ENCODE measurements at regions not wholly inside any gene's neighbourhood (a gene's known extent, or its start where the extent isn't known, plus 50 kb on each side); places are given as distances from the start of the nearest gene placed in this dataset.
"Not testable (repeated sequence)": the region's sequence is repeated elsewhere in the genome, so short reads cannot be mapped to it uniquely, and the experiment has no call there.

DNA sequence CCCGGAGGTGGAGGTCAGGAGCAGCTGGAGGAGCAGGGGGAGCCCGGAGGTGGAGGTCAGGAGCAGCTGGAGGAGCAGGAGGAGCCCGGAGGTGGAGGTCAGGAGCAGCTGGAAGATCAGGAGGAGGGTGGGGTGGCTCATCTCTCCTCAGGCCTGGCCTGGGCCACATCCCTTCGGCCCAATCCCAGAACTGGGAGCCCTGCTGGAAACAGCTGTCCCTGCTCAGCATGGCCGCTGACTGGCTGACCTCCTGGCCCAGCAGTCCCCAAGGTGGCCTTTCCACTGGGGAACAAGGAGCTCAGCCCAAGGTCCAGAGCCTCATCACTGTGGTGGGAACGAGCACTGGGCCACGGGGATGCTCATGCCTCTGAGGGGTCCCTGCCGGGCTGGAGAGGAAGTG lies 66.6 kb upstream of the LAPTM4A start:
- no peaks in the 10 kb centered on the region for H3K36me3 ChIP-seq (ENCODE audit: control insufficient read depth, insufficient read depth, low read length)
- no peaks in the 10 kb centered on the region for H3K9me3 ChIP-seq (ENCODE audit: control insufficient read depth, insufficient read depth, low read depth, low read length)
- no peak overlapping the region for H3K27ac ChIP-seq (ENCODE audit: low read depth, low read length)
- H3K9ac ChIP-seq (ENCODE audit: low read length) = no peak overlapping the region
- no peaks in the 10 kb centered on the region for H3K27me3 ChIP-seq (ENCODE audit: control insufficient read depth, insufficient read depth, low read length)
- H3K4me1 ChIP-seq (ENCODE audit: control insufficient read depth, insufficient read depth, low read length) = peaks cover 4% of the 10 kb centered on the region; the same call in 1 of the 2 replicates
- H3K4me3 ChIP-seq (ENCODE audit: low read depth, low read length) = no peak overlapping the region

DNA sequence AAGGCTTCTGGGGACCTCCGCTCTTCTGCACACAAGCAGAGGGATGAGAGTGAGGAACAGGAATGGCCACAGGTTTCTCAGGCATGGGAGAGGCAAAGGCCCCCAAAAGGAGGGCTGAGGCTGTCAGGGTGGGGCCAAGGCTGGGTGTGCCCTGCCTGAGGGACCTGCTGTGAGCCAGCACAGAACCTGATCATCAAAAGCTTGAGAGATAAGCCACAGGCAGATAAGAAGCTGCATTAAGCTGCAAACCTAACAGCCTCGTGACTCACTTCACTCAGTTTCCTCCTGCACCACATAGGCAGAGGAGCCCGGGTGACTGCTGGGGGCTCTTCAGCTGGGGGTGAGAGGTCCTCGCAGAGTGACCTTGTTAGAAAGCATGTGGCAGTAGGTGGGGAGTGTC lies 64.5 kb upstream of the LAPTM4A start:
- Histone ChIP-seq H3K9ac (ENCODE audit: low read length) (no peak overlapping the region), H3K36me3 (ENCODE audit: control insufficient read depth, insufficient read depth, low read length) (no peaks in the 10 kb centered on the region), H3K27ac (ENCODE audit: low read depth, low read length) (no peak overlapping the region)

GRCh38 chr2:20115374-20115773 lies 63.9 kb upstream of the LAPTM4A start:
- Histone ChIP-seq H3K9me3 (ENCODE audit: control insufficient read depth, insufficient read depth, low read depth, low read length) (no peaks in the 10 kb centered on the region), H3K4me1 (ENCODE audit: control insufficient read depth, insufficient read depth, low read length) (peaks cover 4% of the 10 kb centered on the region; the same call in 1 of the 2 replicates), H3K4me3 (ENCODE audit: low read depth, low read length) (no peak overlapping the region), H3K36me3 (ENCODE audit: control insufficient read depth, insufficient read depth, low read length) (no peaks in the 10 kb centered on the region), H3K27ac (ENCODE audit: low read depth, low read length) (no peak overlapping the region), H3K9ac (ENCODE audit: low read length) (no peak overlapping the region), H3K27me3 (ENCODE audit: control insufficient read depth, insufficient read depth, low read length) (no peaks in the 10 kb centered on the region)

More for the DNA sequence above, 64.5 kb upstream of the LAPTM4A start:
- peaks cover 4% of the 10 kb centered on the region; the same call in 1 of the 2 replicates for H3K4me1 ChIP-seq (ENCODE audit: control insufficient read depth, insufficient read depth, low read length)
- no peaks in the 10 kb centered on the region for H3K9me3 ChIP-seq (ENCODE audit: control insufficient read depth, insufficient read depth, low read depth, low read length)
- no peak overlapping the region for H3K4me3 ChIP-seq (ENCODE audit: low read depth, low read length)
- H3K27me3 ChIP-seq (ENCODE audit: control insufficient read depth, insufficient read depth, low read length) = no peaks in the 10 kb centered on the region

GRCh38 chr2:20113986-20114938 lies 62.8 kb upstream of the LAPTM4A start:
- Histone ChIP-seq H3K4me3 (ENCODE audit: low read depth, low read length) (no peak overlapping the region), H3K36me3 (ENCODE audit: control insufficient read depth, insufficient read depth, low read length) (no peaks in the 10 kb centered on the region), H3K27ac (ENCODE audit: low read depth, low read length) (no peak overlapping the region), H3K4me1 (ENCODE audit: control insufficient read depth, insufficient read depth, low read length) (peaks cover 4% of the 10 kb centered on the region; the same call in 1 of the 2 replicates), H3K27me3 (ENCODE audit: control insufficient read depth, insufficient read depth, low read length) (no peaks in the 10 kb centered on the region), H3K9me3 (ENCODE audit: control insufficient read depth, insufficient read depth, low read depth, low read length) (no peaks in the 10 kb centered on the region), H3K9ac (ENCODE audit: low read length) (no peak overlapping the region)

DNA sequence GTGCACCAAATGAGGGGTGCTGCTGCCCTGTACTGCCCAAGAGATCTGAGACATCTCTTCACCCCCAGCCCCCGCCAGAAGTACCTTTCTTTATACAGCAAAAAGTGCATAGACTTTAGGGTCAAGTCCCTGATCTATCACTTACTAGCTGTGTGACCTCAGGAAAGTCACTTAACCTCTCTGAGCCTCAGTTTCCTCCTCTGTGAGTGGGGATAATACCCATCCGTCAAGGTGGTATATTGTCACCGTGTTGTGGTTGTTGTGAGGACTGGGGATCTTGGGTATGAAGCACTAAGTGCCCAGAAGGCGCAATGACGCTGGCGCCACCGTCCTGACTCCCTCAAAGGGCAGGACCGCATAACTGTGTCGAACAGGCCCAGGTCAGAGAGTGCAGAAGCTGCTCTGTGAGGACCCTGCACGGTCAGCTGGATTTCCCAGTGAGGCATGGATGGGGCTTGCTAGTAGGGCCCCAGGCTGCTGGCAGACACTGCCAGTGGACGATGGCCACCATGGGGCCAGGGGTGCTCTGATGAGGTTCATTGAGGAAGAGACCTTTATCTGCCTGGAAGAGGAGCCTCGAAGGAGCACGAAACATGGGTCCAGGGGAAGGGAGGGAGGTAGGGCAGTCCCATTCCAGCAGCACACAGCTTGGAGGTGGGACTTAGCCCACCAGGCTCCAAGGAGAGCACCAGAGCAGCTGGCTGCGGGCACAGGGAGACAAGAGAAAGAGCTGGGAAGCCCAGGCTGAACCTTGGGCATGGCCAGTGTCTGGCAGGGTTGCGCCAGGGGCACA lies 61.8 kb upstream of the LAPTM4A start:
- Histone ChIP-seq H3K27me3 (ENCODE audit: control insufficient read depth, insufficient read depth, low read length) (no peaks in the 10 kb centered on the region), H3K4me3 (ENCODE audit: low read depth, low read length) (no peak overlapping the region), H3K9me3 (ENCODE audit: control insufficient read depth, insufficient read depth, low read depth, low read length) (no peaks in the 10 kb centered on the region), H3K4me1 (ENCODE audit: control insufficient read depth, insufficient read depth, low read length) (peaks cover 4% of the 10 kb centered on the region; the same call in 1 of the 2 replicates), H3K36me3 (ENCODE audit: control insufficient read depth, insufficient read depth, low read length) (no peaks in the 10 kb centered on the region), H3K9ac (ENCODE audit: low read length) (no peak overlapping the region), H3K27ac (ENCODE audit: low read depth, low read length) (no peak overlapping the region)

GRCh38 chr2:20112361-20112760 lies 60.9 kb upstream of the LAPTM4A start:
- H3K27ac ChIP-seq (ENCODE audit: low read depth, low read length); H3K9me3 ChIP-seq (ENCODE audit: control insufficient read depth, insufficient read depth, low read depth, low read length); H3K27me3 ChIP-seq (ENCODE audit: control insufficient read depth, insufficient read depth, low read length); H3K9ac ChIP-seq (ENCODE audit: low read length); H3K4me3 ChIP-seq (ENCODE audit: low read depth, low read length); H3K36me3 ChIP-seq (ENCODE audit: control insufficient read depth, insufficient read depth, low read length); H3K4me1 ChIP-seq (ENCODE audit: control insufficient read depth, insufficient read depth, low read length): not testable (repeated sequence)

DNA sequence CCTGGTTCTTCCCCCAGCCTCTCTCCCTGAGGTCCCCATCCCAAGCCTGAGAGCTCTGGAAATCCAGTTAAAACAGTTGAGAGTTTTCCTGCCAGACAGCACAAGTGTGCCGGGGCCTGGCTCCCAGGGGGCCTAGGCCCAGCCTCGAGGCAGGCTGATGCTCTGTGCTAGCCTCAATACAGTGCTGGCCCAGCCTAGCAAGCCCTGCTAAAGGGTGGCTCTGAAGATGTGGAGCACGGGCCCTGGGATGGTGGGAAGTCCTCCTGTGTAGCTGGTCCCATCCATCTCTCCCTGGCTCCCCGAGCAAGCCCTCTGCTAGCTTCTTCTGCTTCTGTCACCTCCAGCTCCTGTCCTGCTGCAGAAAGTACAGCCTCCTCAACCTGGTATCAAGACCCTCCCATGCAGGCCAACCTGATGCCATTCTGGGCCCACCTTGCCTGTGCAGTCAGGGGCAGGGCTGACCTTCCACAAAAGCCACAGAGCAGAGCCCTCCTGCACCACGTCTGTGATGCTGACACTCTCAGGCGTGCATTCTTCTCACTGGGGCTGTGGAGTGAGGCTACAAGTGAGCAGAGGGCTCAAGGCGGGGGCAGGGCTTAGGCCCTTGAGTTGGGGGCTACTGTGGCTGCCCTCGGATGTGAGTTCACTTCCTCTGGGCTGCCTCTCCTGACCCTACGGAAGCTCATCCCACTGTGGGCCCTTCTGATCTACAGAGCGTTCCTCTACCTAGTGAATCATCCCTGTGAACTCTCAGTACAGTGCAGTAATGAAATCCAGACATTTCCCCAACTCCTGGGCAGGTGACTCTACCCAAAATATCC lies 60.1 kb upstream of the LAPTM4A start:
- H3K4me1 ChIP-seq (ENCODE audit: control insufficient read depth, insufficient read depth, low read length) = peaks cover 6% of the 10 kb centered on the region; the same call in 1 of the 2 replicates
- no peak overlapping the region for H3K27ac ChIP-seq (ENCODE audit: low read depth, low read length)

GRCh38 chr2:20110876-20111275 lies 59.4 kb upstream of the LAPTM4A start:
- H3K36me3 ChIP-seq (ENCODE audit: control insufficient read depth, insufficient read depth, low read length) = no peaks in the 10 kb centered on the region
- H3K9ac ChIP-seq (ENCODE audit: low read length) = no peak overlapping the region
- H3K4me1 ChIP-seq (ENCODE audit: control insufficient read depth, insufficient read depth, low read length) = peaks cover 6% of the 10 kb centered on the region; the same call in 1 of the 2 replicates

More for the DNA sequence above, 60.1 kb upstream of the LAPTM4A start:
- Histone ChIP-seq H3K27me3 (ENCODE audit: control insufficient read depth, insufficient read depth, low read length) (peaks cover 7% of the 10 kb centered on the region), H3K36me3 (ENCODE audit: control insufficient read depth, insufficient read depth, low read length) (no peaks in the 10 kb centered on the region), H3K9me3 (ENCODE audit: control insufficient read depth, insufficient read depth, low read depth, low read length) (no peaks in the 10 kb centered on the region), H3K4me3 (ENCODE audit: low read depth, low read length) (no peak overlapping the region), H3K9ac (ENCODE audit: low read length) (no peak overlapping the region)

GRCh38 chr2:20110383-20110782 lies 59.0 kb upstream of the LAPTM4A start:
- no peak overlapping the region for H3K4me3 ChIP-seq (ENCODE audit: low read depth, low read length)
- peaks cover 7% of the 10 kb centered on the region for H3K9me3 ChIP-seq (ENCODE audit: control insufficient read depth, insufficient read depth, low read depth, low read length)
- H3K9ac ChIP-seq (ENCODE audit: low read length) = no peak overlapping the region
- no peak overlapping the region for H3K27ac ChIP-seq (ENCODE audit: low read depth, low read length)
- peaks cover 2% of the 10 kb centered on the region; the same call in 1 of the 2 replicates for H3K4me1 ChIP-seq (ENCODE audit: control insufficient read depth, insufficient read depth, low read length)
- peaks cover 9% of the 10 kb centered on the region for H3K27me3 ChIP-seq (ENCODE audit: control insufficient read depth, insufficient read depth, low read length)
- no peaks in the 10 kb centered on the region for H3K36me3 ChIP-seq (ENCODE audit: control insufficient read depth, insufficient read depth, low read length)

More at GRCh38 chr2:20110876-20111275, 59.4 kb upstream of the LAPTM4A start:
- H3K27ac ChIP-seq (ENCODE audit: low read depth, low read length) = no peak overlapping the region
- peaks cover 9% of the 10 kb centered on the region for H3K27me3 ChIP-seq (ENCODE audit: control insufficient read depth, insufficient read depth, low read length)
- H3K9me3 ChIP-seq (ENCODE audit: control insufficient read depth, insufficient read depth, low read depth, low read length) = peaks cover 3% of the 10 kb centered on the region
- H3K4me3 ChIP-seq (ENCODE audit: low read depth, low read length) = no peak overlapping the region

DNA sequence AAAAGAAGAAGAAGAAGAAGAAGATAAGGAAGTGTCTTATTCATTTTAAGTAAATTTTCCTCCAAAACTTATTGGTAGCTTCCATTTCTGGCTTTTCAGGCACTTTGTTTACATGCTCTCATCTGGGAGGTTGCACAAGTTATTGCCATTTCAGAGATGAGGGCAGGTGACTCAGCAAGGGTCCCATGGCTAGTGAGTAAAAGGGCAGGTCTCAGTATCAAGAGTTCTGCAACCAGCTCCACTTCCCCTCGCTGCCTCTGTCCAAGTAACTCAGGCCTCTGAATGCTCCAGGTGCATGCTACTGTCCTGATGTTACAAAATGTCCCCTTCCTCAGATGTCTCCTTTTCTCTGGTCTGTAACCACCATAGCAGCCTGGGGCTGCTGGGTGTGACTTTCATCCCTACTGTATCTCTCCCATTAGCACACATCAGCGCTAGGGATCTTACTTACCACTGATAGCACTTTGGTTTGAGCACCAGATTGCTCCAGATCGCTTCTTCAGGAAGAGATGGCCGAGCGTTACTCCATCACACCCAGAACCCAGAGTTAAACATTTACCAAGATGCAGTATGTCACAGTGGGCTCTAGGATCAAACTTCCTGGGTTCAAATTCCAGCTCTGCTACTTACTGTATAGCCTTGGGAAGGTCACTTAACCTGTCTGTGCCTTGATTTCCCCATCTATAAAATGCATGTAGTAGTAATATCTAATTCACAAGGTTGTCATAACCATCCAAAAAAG lies 57.4 kb upstream of the LAPTM4A start:
- no peak overlapping the region for H3K27ac ChIP-seq (ENCODE audit: low read depth, low read length)
- peaks cover 7% of the 10 kb centered on the region for H3K9me3 ChIP-seq (ENCODE audit: control insufficient read depth, insufficient read depth, low read depth, low read length)
- H3K4me3 ChIP-seq (ENCODE audit: low read depth, low read length) = no peak overlapping the region
- H3K9ac ChIP-seq (ENCODE audit: low read length) = no peak overlapping the region
- H3K27me3 ChIP-seq (ENCODE audit: control insufficient read depth, insufficient read depth, low read length) = peaks cover 9% of the 10 kb centered on the region
- H3K36me3 ChIP-seq (ENCODE audit: control insufficient read depth, insufficient read depth, low read length) = no peaks in the 10 kb centered on the region
- H3K4me1 ChIP-seq (ENCODE audit: control insufficient read depth, insufficient read depth, low read length) = peaks cover 2% of the 10 kb centered on the region; the same call in 1 of the 2 replicates

All from HUES6 (cell line).